Muscle of back (tissue), 3 donors: ENCODE measurements at regions not wholly inside any gene's neighbourhood (a gene's known extent, or its start where the extent isn't known, plus 50 kb on each side); places are given as distances from the start of the nearest gene placed in this dataset.
"Not testable (repeated sequence)": the region's sequence is repeated elsewhere in the genome, so short reads cannot be mapped to it uniquely, and the experiment has no call there.

Experiments
- DNase-seq, 3 donors: peaks; one replicate each; pipeline versions ENCODE4 v3.0.0 to v3.0.0-alpha.2; 2013

DNA sequence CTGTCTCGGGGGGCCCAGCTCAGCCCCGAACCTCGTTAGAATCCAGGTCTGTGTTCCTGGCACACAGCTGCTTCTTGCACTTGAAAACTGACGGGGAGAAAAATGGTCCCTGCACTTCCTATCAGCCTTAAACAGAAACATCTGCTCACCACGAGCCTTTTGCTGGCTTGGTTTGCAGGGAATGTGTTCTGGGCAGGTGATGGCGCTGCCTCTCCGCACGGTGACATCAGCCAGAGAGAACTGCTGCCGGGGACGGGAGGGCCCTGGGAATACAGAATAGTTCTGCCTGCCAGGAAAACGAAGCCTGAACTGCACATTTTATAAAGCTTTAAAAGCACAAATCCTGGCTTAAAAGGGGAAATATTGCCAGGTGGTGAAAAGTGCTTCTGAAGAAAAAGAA is 622.5 kb downstream of the TYW1 start:
- peak; percentile 41 to 93 (median 83) for DNase-seq

DNA sequence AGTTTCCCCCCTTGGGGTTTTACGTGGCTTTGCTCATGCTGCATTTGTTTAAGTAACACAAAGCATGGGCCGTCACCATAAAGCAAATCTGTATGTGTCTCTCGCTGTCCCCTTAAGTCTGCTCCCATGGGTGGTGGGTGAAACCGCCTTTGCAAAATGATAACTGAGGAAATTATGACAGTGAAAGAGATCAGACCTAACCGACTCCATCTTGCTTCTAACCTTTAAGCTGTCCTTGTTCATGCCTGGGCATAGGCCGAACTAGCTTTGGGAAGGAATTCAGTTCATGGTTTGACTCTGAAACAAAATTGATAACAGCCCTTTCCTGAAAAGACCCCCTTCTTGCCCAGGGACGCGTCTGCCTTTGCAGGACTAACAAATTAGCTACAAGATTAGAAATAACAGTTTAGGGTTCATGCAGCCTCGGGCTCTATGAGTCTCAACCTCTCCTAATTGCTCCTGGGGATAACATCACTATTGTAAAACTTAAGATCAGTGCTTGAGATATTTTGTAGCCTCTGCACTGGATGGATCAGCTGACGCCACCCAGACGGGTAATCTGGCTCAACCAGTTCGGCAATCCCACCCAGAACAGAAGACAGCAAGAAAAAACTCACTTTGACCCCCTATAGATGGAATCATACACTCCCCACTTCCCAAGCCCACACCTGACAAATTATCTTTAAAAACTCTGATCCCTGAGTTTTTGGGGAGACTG is 623.7 kb downstream of the TYW1 start:
- DNase-seq = no peak

DNA sequence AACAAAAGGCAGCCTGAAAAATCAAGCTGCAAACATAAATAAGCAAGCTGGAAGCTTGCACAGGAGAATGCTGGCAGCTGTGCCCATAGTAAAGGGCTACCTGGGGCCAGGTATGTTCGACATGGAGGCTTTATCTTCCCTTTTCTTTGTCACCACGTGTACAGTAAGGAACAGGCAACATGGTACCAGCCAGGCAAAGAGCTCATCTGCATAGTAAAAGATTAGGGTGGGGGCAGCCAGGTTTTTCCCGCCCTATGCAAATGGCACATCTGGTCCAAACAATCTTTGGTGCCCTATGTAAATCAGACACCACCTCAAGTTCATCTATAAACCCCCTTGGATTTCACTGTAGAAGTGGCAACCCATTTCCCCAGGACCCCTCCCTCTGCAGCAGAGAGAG is 625.1 kb downstream of the TYW1 start:
- no peak for DNase-seq

DNA sequence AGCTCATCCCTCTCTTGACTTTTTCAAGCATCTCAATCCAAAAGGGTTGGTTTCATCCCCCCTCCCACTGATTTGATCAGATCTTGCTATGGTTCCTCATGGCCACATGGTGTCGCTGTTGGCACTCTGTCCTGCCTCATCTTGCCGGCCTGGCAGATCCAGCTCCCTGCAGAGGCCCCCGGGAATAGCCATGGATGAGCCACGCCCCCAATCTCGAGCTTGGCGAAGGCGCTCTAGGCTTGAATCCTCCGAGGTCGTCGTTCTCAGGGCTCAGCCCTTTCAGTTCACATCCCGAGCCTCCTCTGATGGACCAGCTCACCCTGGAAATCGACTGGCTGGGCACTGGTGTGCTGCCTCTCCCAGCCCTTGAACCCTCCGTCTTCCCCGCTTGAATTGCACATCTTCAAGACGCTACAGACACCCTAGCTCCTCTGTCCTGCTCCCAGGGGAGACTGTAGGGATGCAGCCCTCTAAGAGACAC is 628.7 kb downstream of the TYW1 start:
- DNase-seq = peak; percentile 77 to 88 (median 85)

DNA sequence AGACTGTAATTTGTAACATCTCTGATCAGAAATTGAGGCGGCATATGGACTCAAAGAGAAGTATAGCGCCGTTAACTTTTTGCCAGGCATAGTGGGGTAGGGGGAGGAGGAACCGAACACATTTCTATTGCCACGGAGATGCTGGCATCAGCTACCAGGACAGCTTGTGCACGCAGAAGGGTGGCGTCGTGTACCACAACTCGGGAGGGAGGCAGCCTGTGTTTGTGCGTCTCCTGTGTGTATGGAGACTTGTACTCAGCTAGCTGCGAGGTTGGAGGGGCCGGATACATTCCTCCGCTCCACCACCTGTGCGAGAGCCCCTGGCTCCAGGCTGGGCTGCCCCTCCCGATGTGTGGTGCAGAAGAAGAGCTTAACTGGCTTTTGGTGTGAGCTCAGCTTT is 634.8 kb downstream of the TYW1 start:
- no peak for DNase-seq

DNA sequence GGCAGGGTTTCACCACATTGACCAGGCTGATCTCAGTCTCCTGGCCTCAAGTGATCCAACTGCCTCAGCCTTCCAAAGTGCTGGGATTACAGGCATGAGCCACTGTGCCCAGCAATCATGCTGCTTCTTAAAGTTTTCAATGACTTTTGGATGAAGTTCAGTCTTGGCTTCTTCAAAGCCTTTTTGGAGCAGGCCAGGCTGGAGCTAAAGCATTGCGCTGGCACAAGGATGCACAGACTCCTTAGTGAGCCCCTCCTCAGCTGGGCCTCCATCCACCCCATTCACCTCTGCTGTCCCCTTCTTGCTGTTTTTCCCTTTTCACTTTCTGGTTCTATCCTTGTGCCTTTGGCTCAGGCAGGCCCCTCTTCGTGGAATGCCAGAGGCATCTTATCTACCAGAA is 638.6 kb downstream of the TYW1 start:
- DNase-seq = no peak

DNA sequence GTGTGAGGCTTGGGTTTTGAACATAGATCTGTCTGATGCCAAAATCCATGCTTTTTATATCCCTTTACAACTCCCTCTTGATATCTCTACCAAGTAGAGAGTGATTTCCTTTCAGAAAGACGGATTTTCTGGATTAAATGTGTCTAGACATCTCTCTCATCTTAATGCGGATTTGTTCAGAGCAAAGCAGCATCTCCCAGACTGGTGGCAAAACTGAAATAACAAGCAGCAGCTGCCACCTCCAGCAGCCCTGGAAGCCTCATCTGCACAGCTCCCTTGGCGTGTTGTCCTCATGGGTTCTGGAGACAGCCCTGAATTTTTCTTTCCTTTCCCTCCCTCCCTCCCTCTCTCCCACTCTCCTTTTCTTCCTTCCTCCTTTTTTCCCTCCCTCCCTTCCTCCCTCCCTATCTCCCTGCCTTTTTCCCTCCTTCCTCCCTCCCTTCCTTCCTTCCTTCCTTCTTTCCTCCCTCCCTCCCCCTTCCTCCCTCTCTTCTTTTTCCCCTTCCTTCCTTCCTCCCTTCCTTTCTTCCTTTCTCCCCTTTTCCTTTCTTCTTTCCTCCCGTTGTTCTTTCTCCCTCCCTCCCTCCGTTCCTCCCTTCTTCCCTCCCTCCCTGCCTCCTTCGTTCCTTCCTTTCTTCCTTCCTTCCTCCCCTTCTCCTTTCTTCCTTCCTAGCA is 639.9 kb downstream of the TYW1 start:
- DNase-seq = no peak

DNA sequence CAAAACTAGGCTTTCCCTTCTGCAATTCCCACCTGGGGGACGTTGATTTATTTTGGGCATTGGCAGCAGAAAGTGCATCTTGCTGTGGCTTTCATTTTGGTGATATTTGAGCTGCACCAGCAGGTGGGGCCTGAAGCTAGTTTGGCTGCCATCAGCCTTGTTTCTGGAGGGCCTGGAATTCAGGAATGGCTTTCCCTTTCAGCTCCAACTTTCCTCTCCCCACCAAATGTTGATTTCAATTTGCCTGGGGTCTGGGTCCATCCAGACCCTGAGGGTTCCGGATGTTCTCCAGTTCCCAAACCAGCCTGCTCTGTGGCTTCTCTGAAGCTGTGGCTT is 640.4 kb downstream of the TYW1 start:
- peak in 1 of 3 donors; percentile 44 for DNase-seq

DNA sequence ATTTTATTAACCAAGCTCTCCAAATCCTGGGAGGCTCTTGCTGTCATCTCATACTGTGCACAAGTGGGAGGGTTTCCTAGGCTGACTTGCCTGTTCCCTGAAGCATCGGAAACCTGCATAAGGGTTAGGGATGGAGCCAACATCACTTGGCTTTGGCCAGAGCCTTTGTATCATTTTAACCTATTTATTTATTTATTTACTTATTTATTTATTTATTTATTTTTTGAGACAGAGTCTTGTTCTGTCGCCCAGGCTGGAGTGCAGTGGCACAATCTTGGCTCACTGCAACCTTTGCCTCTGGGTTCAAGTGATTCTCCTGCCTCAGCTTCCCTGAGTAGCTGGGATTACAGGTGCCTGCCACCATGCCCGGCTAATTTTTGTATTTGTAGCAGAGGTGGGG is 645.9 kb downstream of the TYW1 start:
- not testable (repeated sequence) for DNase-seq

DNA sequence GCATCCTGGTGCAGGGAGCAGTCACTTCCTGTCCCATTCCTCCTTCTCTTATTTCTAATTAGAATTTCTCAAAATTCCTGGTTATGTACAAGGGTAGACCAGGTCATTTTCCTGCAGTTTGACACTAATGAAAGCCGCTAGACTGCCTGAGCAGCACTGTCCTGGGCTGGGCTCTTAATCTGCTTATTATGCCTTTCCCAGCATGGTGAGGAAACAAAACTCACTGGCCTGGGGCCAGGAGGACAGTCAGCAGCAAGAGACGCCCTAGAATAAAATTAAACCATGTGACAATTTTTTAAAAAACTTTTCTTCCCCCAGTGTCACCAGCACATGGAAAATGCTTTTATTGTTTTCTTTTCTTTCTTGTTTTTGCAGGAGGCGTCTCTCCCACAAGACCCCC is 647.5 kb downstream of the TYW1 start:
- no peak for DNase-seq

DNA sequence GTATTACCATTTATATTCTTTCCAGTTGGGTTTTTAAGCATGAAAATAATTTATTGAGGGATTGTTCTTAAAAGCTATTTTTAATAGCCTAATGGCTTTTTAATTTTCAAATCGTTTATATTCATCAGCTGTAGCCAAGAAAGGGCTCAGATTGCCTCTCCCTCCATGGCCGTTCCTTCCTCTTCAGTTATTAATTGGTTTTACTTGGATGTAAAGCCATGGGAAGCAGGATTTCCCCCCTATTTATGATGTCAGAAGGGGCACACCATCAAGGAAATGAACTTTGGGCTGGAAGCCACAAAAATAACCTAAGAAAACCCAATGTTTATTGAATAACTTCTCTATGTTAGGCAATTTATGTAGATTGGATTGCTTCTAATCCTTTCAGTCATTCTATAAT is 656.3 kb downstream of the TYW1 start:
- no peak for DNase-seq

DNA sequence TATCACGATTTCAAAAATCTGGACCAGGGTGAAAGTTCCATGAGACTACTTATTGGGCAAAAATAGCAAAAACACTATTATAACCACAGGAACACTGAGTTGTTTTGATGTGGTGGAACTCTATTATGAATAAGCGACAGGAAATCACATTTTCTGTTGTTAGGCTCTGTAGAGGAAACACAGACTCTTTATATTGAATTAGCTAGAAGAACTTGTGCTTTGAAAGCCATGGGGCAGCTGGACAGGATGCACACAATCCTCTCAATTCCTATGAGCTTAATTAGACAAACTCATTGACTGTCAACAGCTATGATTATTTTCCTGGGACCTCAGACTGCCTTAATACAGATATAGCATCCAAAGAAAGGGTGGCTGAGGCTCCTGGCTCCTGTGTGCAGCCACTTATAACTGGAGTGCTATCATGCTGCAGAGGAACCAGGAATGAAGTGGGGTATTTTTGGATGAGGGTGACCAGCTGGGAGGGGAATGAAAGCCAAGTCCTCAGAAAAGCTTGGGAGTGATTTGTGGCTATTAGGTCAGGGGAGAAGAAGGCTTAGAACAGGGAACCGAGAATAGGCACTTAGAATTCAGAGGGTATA is 657.3 kb downstream of the TYW1 start:
- DNase-seq = peak in 2 of 3 donors; percentile 22 to 43

DNA sequence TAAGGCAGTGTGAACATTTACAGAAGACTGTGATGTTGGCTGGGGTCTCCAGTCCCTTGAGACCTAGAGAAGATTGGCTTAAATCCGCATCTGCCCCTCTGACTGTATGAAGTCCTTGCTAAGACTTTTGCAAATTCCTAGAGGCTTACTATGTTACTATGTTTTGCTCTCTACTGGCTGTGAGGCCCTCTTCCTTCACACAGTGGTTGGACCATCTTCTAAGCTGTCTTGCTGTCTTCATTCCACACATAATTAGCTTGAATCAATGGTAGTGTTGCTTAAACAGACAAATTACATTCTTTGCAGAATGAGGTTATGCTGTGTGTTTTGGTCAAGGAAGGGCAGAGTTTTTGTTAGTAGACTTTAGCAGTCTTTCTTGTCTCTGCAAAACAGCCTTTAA is 658.0 kb downstream of the TYW1 start:
- peak in 2 of 3 donors; percentile 14 to 28 for DNase-seq

DNA sequence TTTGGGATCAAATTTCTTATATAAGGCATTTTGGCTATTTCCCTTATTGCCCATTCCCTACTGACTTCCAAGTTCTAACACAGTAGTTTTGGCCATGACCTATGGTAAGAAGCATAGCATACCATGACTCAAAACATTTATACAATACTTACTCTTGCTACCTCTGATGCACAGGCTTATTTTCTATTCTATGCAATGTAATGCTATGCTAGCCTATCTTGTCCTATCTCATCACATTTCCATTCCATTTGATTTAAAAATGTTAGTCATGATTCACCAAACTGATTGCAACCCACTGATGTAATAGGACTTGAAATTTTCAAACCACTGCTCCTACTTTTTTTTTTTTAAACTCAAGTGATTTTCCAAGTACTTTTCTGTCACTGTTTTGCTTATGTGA is 658.5 kb downstream of the TYW1 start:
- DNase-seq = no peak

DNA sequence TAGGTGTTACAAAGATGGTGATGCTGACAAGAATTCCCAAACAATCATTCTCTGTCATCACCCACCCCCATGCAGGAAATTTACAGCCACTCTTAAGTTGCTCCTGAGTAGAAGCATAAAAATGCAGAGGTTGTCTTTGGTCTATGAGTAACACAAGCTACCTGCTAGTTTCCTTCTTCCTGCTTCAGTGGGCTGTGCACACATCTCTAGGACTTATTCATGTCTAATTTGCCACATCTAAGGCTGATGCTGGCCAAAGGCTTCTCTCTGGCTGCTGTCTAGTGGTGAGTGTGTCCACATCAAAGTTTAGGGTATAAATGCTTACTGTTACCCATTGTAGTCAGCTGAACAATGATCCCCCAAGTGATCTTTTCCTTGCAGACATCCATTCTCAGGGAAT is 662.5 kb downstream of the TYW1 start:
- no peak for DNase-seq

DNA sequence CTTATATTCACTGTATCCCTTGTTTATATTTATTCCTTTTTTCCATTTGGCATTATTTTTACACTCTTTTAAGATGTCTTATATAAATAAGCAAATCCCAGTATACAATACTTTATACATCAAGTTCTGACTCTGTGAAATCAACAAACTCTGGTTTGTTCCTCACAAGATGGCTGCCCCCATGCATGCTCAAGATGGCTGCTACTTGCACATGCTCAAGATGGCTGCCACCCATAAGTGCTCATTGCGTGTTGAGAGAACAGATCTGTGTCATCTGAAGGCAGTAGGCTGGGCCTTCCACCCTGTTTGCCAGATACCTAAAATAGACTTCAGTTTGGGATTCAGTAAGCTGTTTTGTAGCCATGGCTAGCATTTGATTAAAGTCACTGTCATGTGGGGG is 666.2 kb downstream of the TYW1 start:
- DNase-seq = no peak

DNA sequence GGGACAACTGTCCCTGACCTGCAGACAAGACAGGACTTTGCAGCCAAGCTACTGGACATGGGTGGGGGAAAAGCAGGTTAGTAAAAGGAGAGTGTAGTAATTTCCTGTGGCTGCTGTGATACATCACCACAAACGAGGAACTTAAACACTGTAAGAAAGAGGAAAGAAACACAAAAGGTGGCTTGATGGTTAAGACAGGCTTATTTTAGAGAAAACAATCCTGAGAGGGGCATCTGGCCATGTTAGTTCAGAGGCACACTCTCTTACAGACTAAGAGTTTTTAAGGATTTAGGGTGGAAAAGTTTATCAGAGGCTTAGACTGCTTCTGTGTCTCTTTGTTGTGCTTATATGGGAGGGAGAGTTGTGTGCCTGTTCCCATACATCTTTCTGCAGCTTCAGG is 667.0 kb downstream of the TYW1 start:
- DNase-seq = no peak

DNA sequence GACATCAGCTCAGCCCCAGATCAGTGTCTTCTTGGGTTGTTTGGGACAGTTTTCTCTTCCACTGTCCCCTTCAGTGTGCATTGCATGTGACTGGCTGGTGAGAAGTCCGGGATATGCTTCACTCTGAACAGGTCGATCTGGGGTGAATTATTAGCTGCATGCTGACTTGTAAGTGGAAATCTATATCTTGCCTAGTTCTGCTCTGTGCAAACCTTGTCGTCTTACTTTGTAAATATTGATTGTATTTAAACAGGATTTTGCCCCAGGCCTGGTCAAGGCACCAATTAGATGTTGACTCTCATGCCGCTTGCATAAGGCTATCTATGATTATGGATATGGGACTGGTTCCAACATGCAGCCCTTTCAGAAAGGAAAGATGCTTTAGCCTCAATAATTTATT is 669.7 kb downstream of the TYW1 start:
- not testable (repeated sequence) for DNase-seq

DNA sequence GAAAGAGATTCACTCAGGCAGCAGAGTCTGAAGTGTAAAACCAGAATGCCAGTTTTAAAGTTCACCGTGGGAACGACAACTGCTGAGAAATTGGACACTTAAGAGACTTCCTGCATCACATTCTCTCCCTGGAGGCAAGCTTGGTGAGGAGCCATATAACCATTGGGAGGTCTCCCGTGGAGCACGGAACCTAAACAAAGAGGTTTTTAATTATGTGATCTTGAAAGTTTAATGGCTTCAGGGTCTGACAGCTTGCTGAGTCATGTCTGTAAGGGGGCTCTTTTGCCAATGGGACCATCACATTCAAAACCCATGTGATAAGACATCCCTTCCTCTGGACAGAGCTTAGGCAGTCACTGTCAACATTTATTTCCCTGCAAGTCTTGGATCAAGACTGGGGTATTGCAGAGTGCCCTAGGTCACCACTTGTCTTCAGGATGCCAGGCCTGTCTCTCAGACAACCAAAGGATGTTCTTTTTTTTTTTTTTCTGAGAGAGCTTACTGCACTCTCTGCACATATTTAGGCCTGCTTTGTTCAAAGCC is 674.4 kb downstream of the TYW1 start:
- no peak for DNase-seq

DNA sequence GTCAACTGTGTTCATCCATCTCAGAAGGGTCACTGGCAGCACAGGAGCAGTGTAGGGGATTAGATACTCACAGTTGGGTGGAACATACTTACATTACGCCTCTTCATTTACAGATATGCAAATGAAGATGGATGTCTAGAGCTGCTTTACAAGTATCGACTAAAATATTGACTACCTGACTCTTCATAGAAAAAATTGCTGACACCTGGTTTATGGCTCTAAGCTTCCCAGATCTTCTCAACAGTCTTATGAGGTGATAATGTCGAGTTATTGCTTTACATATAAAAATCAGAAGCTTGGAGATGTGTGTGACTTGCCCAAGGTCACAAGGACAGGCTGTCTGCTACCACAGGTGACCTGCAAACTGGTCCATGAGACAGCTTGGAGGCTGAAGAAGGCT is 677.2 kb downstream of the TYW1 start:
- no peak for DNase-seq

DNA sequence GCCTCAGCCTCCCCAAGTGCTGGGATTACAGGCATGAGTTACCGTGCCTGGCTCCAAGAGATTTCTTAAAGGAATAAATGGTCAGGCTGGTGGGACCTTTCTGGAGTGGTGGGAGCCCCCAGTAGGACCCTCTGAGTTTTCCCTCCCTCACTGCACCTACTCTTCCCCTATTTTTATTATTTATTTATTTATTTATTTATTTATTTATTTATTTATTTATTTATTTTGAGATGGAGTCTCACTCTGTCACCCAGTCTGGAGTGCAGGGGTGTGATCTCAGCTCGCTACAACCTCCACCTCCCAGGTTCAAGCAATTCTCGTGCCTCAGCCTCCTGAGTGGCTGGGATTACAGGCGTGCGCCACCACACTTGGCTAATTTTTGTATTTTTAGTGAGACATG is 678.2 kb downstream of the TYW1 start:
- not testable (repeated sequence) for DNase-seq

DNA sequence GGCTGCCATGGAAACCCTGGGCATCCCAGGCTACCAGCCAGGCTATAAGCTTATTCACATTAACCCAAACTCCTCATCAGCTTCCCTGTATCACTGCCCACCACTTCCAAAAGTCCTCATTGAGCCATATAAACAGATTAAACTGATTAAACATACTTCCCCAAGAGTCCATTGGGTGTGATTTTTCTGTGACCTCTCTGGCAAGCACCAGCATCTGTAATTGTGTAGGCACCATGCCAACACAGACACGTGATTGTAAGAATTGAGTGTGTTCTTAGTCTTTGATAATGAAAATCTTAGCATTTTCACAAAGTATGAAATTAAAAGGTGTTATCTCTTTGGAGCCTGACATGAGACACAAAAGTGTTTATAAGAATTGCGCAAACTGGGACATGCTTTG is 679.3 kb downstream of the TYW1 start:
- no peak for DNase-seq

DNA sequence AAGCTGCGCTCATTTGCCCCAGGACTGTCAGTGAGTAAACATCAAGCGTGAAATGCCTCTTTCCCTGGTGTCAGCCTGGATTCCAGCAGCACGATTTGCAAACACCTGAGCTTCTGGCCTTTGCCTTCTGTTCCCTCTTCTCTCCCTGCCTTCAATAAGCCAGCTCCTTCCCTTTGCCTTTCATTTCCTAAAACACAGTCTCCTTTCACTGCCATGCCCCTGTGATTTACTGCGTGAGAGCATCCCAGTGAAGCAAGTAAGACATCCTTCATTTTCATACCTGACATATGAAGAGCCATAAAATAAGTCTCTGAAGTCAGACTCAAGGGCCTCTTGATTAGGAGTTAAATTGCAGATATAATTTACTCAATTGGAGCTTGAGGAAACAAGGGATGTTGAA is 681.8 kb downstream of the TYW1 start:
- DNase-seq = no peak
